Keratinocyte (primary cell): ENCODE measurements at regions not wholly inside any gene's neighbourhood (a gene's known extent, or its start where the extent isn't known, plus 50 kb on each side); places are given as distances from the start of the nearest gene placed in this dataset.

Source experiments
- DNase-seq: peaks from one replicate; pipeline ENCODE4 v3.0.0-alpha.2; 2011; ENCODE audit warnings: low read depth, missing footprints, low spot score
- FAIRE-seq: peaks from 2 replicates; lab custom pipeline; 2011; peaks lifted over from hg19 to GRCh38; lab: Jason Lieb, UNC
- H2AFZ ChIP-seq: 2 replicates; pipeline ENCODE4 v1.6.0; 2012; ENCODE audit warnings: low read length, control low read depth, inconsistent platforms; ENCODE audit not compliant: control insufficient read depth
- H3K27ac ChIP-seq: 2 replicates; pipeline ENCODE4 v1.5.1; 2011; ENCODE audit warnings: low read length; ENCODE audit not compliant: control insufficient read depth, insufficient read depth
- H3K27me3 ChIP-seq: 3 replicates; pipeline ENCODE4 v1.6.0; 2011; ENCODE audit warnings: low read length; ENCODE audit not compliant: control insufficient read depth, insufficient read depth; ENCODE audit errors: extremely low read depth
- H3K36me3 ChIP-seq, 2 experiments: 2 replicates in 1 of 2; 3 replicates in 1 of 2; pipeline ENCODE4 v1.5.1; 2011; ENCODE audit warnings: low read length in 2 of 2, mild to moderate bottlenecking in 1 of 2; ENCODE audit not compliant: control insufficient read depth in 2 of 2, insufficient read depth in 2 of 2; ENCODE audit errors: extremely low read depth in 1 of 2
- H3K4me1 ChIP-seq: 3 replicates; pipeline ENCODE4 v1.5.1; 2011; ENCODE audit warnings: low read length; ENCODE audit not compliant: control insufficient read depth, insufficient read depth; ENCODE audit errors: extremely low read depth
- H3K4me2 ChIP-seq: 3 replicates; pipeline ENCODE4 v1.6.0; 2011; ENCODE audit warnings: low read depth, low read length; ENCODE audit not compliant: control insufficient read depth, insufficient read depth; ENCODE audit errors: extremely low read depth
- H3K4me3 ChIP-seq, 3 experiments: fragments of 200-600 bp in 1 of 3; sonication (generic) in 1 of 3; 2 replicates in 2 of 3; 3 replicates in 1 of 3; pipeline ENCODE4 v1.5.1; 2011 to 2016; ENCODE audit warnings: low read length in 3 of 3, mild to moderate bottlenecking in 3 of 3, control low read depth in 2 of 3, inconsistent platforms in 1 of 3, low read depth in 1 of 3, mixed read lengths in 1 of 3, mixed run types in 1 of 3, moderate library complexity in 1 of 3; ENCODE audit not compliant: control insufficient read depth in 2 of 3, insufficient read depth in 2 of 3; ENCODE audit errors: extremely low read depth in 1 of 3
- H3K79me2 ChIP-seq: 2 replicates; pipeline ENCODE4 v1.6.0; 2012; ENCODE audit warnings: low read length; ENCODE audit not compliant: control insufficient read depth, insufficient read depth
- H3K9ac ChIP-seq: 3 replicates; pipeline ENCODE4 v1.6.0; 2011; ENCODE audit warnings: low read length; ENCODE audit not compliant: control insufficient read depth, insufficient read depth; ENCODE audit errors: extremely low read depth
- H3K9me1 ChIP-seq: 3 replicates; pipeline ENCODE4 v1.6.0; 2011; ENCODE audit warnings: low read length; ENCODE audit not compliant: control insufficient read depth, insufficient read depth; ENCODE audit errors: extremely low read depth
- H3K9me3 ChIP-seq: 2 replicates; pipeline ENCODE4 v1.5.1; 2012; ENCODE audit warnings: low read depth, low read length; ENCODE audit not compliant: control insufficient read depth
- H4K20me1 ChIP-seq: 3 replicates; pipeline ENCODE4 v1.6.0; 2011; ENCODE audit warnings: low read length; ENCODE audit not compliant: control insufficient read depth, insufficient read depth; ENCODE audit errors: extremely low read depth
- CTCF ChIP-seq, 3 experiments: IDR thresholded peaks in 1 of 3; conservative IDR thresholded peaks in 1 of 3; optimal IDR thresholded peaks in 1 of 3; 2 replicates in 2 of 3; 3 replicates in 1 of 3; pipeline versions ENCODE3 to v1.5.1; 2011; ENCODE audit warnings: low read length in 3 of 3, mild to moderate bottlenecking in 3 of 3, moderate library complexity in 2 of 3, control low read depth in 1 of 3, inconsistent platforms in 1 of 3; ENCODE audit not compliant: insufficient read depth in 2 of 3; ENCODE audit errors: extremely low read depth in 1 of 3
- EZH2 ChIP-seq: IDR thresholded peaks from one replicate; pipeline ENCODE4 v1.6.1; 2012; ENCODE audit warnings: inconsistent platforms, mild to moderate bottlenecking, low read length, moderate library complexity
- dilution Hi-C: fragments of 300-500 bp; cut with MboI; formaldehyde crosslinking; loops from one replicate; pipeline ENCODE4 v1.7.0; 2020; ENCODE audit warnings: low sequenced_read_pairs; ENCODE audit not compliant: extremely low pct_ligation_motif_present

GRCh38 chr2:194545978-194546377, 1111.0 kb upstream of the SLC39A10 start:
- dilution Hi-C loops, result no loop called here
- Histone ChIP-seq H3K36me3 (no peaks in the 10 kb centered on the region), H3K4me3 (no peak overlapping the region), H3K79me2 (no peaks in the 10 kb centered on the region), H2AFZ (no peak overlapping the region), H3K27ac (no peak overlapping the region), H3K9me1 (no peaks in the 10 kb centered on the region), H3K9ac (no peak overlapping the region), H4K20me1 (no peaks in the 10 kb centered on the region), H3K27me3 (no peaks in the 10 kb centered on the region), H3K9me3 (no peaks in the 10 kb centered on the region), H3K4me1 (no peaks in the 10 kb centered on the region), H3K4me2 (no peak overlapping the region)
- FAIRE-seq (no peak), DNase-seq (no peak)
- peak in 2 of 3 experiments; percentile 3 to 16 for TF ChIP-seq CTCF (optimal IDR thresholded peaks at IDR 0.05 in 1 of 3, IDR thresholded peaks at IDR 0.05 in 1 of 3, conservative IDR thresholded peaks at IDR 0.05 in 1 of 3; ENCODE audit: extremely low read depth in 1 of 3, insufficient read depth in 2 of 3, low read length in 3 of 3)
- no peak for TF ChIP-seq EZH2

GRCh38 chr2:194539425-194539824, 1117.6 kb upstream of the SLC39A10 start:
- no peak for FAIRE-seq

More at GRCh38 chr2:194539425-194539824, 1117.6 kb upstream of the SLC39A10 start:
- Histone ChIP-seq H4K20me1 (no peaks in the 10 kb centered on the region), H3K9me3 (no peaks in the 10 kb centered on the region), H3K4me1 (no peaks in the 10 kb centered on the region), H3K9ac (no peak overlapping the region), H3K4me2 (no peak overlapping the region), H3K36me3 (no peaks in the 10 kb centered on the region), H3K27ac (no peak overlapping the region), H3K9me1 (no peaks in the 10 kb centered on the region), H3K4me3 (no peak overlapping the region), H3K27me3 (no peaks in the 10 kb centered on the region), H2AFZ (no peak overlapping the region), H3K79me2 (no peaks in the 10 kb centered on the region)
- dilution Hi-C loops, result no loop called here
- TF ChIP-seq EZH2 (no peak), CTCF (optimal IDR thresholded peaks at IDR 0.05 in 1 of 3, IDR thresholded peaks at IDR 0.05 in 1 of 3, conservative IDR thresholded peaks at IDR 0.05 in 1 of 3; ENCODE audit: extremely low read depth in 1 of 3, insufficient read depth in 2 of 3, low read length in 3 of 3) (no peak)
- DNase-seq, result no peak
